IMR-90 (cell line): ENCODE measurements at regions not wholly inside any gene's neighbourhood (a gene's known extent, or its start where the extent isn't known, plus 50 kb on each side); places are given as distances from the start of the nearest gene placed in this dataset.

ENCODE experiments used
- ATAC-seq: fragments of 200-7000 bp; cut with Tn5 transposase; 2 replicates; pipeline ENCODE4 v1.9.1; 2020; ENCODE audit warnings: low read depth, mild to moderate bottlenecking, moderate library complexity
- BruUV-seq: library from RNA; stranded (reverse); fragments of 400-500 nt; replicated peaks from 2 replicates; lab custom pipeline; 2021; lab: Mats Ljungman, UMichigan
- CTCF ChIA-PET: fragments of 300-600 bp; formaldehyde crosslinking; extraction: SDS; loops from one replicate; lab custom pipeline; 2021; ENCODE audit warnings: antibody characterized with exemption; lab: Yijun Ruan, JAX
- POLR2A ChIA-PET: fragments of 300-600 bp; sonication (Branson Sonifier 250); formaldehyde crosslinking; loops from one replicate; lab custom pipeline; 2022; ENCODE audit warnings: antibody characterized with exemption; ENCODE audit not compliant: unreplicated experiment; lab: Charles Lee
- DNase-seq: peaks from one replicate; pipeline ENCODE4 v3.0.0; 2013
- H2AFZ ChIP-seq: replicated peaks from 2 replicates; pipeline ENCODE3; 2013; ENCODE audit warnings: low read length, mild to moderate bottlenecking; ENCODE audit not compliant: poor library complexity
- H2AK5ac ChIP-seq: 2 replicates; pipeline ENCODE4 v1.6.1; 2013; ENCODE audit warnings: low read depth, low read length, inconsistent platforms
- H2AK9ac ChIP-seq: replicated peaks from 2 replicates; pipeline ENCODE3; 2013; ENCODE audit warnings: mild to moderate bottlenecking, low read depth, low read length, moderate library complexity; ENCODE audit not compliant: poor library complexity
- H2BK120ac ChIP-seq: 2 replicates; pipeline ENCODE4 v1.6.1; 2013; ENCODE audit warnings: low read depth, low read length, inconsistent platforms
- H2BK15ac ChIP-seq: 3 replicates; pipeline ENCODE4 v1.6.1; 2013; ENCODE audit warnings: low read depth, low read length, inconsistent platforms
- H2BK20ac ChIP-seq: 2 replicates; pipeline ENCODE4 v1.6.1; 2013; ENCODE audit warnings: low read depth, mild to moderate bottlenecking, inconsistent platforms, low read length, moderate library complexity
- H2BK5ac ChIP-seq: 2 replicates; pipeline ENCODE4 v1.6.1; 2013; ENCODE audit warnings: mild to moderate bottlenecking, low read depth, low read length, inconsistent platforms; ENCODE audit not compliant: poor library complexity, severe bottlenecking
- H3K14ac ChIP-seq: replicated peaks from 2 replicates; pipeline ENCODE4 v1.6.1; 2013; ENCODE audit warnings: low read depth, low read length, inconsistent platforms
- H3K18ac ChIP-seq: 2 replicates; pipeline ENCODE4 v1.6.1; 2013; ENCODE audit warnings: low read depth, low read length, control low read depth
- H3K23ac ChIP-seq: 2 replicates; pipeline ENCODE4 v1.6.1; 2013; ENCODE audit warnings: low read depth, low read length, inconsistent platforms
- H3K27ac ChIP-seq: 2 replicates; pipeline ENCODE4 v1.5.1; 2013; ENCODE audit warnings: mild to moderate bottlenecking, control low read depth, low read length; ENCODE audit not compliant: insufficient read depth
- H3K27me3 ChIP-seq: 2 replicates; pipeline ENCODE4 v1.6.1; 2013; ENCODE audit warnings: low read length; ENCODE audit not compliant: control insufficient read depth, insufficient read depth
- H3K36me3 ChIP-seq: 2 replicates; pipeline ENCODE4 v1.6.1; 2013; ENCODE audit warnings: low read length, mixed read lengths; ENCODE audit not compliant: control insufficient read depth, insufficient read depth
- H3K4ac ChIP-seq: 2 replicates; pipeline ENCODE4 v1.6.1; 2013; ENCODE audit warnings: low read depth, low read length, inconsistent platforms
- H3K4me1 ChIP-seq: 2 replicates; pipeline ENCODE4 v1.6.1; 2013; ENCODE audit warnings: low read length, mixed read lengths; ENCODE audit not compliant: control insufficient read depth, insufficient read depth
- H3K4me2 ChIP-seq: 2 replicates; pipeline ENCODE4 v1.6.1; 2013; ENCODE audit warnings: low read depth, mild to moderate bottlenecking, control low read depth, low read length, moderate library complexity
- H3K4me3 ChIP-seq: 2 replicates; pipeline ENCODE4 v1.5.1; 2013; ENCODE audit warnings: low read depth, mild to moderate bottlenecking, control low read depth, low read length, moderate library complexity; ENCODE audit not compliant: insufficient read depth
- H3K56ac ChIP-seq: 2 replicates; pipeline ENCODE4 v1.6.1; 2013; ENCODE audit warnings: low read length, inconsistent platforms; ENCODE audit not compliant: insufficient read depth; ENCODE audit errors: extremely low read depth
- H3K79me1 ChIP-seq, 2 experiments: 2 replicates each; pipeline ENCODE4 v1.6.1; 2013; ENCODE audit warnings: low read length in 2 of 2, inconsistent platforms in 1 of 2, low read depth in 1 of 2
- H3K9ac ChIP-seq: 2 replicates; pipeline ENCODE4 v1.6.1; 2013; ENCODE audit warnings: low read depth, low read length, control low read depth
- H3K9me1 ChIP-seq: 2 replicates; pipeline ENCODE4 v1.6.1; 2013; ENCODE audit warnings: low read length, inconsistent platforms; ENCODE audit not compliant: insufficient read depth
- H3K9me3 ChIP-seq: 2 replicates; pipeline ENCODE4 v1.6.1; 2013; ENCODE audit warnings: low read length; ENCODE audit not compliant: control insufficient read depth, insufficient read depth
- H4K20me1 ChIP-seq: 2 replicates; pipeline ENCODE4 v1.6.1; 2013; ENCODE audit warnings: low read length, inconsistent platforms; ENCODE audit not compliant: insufficient read depth
- H4K5ac ChIP-seq: 2 replicates; pipeline ENCODE4 v1.6.1; 2013; ENCODE audit warnings: mild to moderate bottlenecking, low read depth, low read length, control low read depth
- H4K8ac ChIP-seq, 2 experiments: 2 replicates each; pipeline ENCODE4 v1.6.1; 2013; ENCODE audit warnings: low read depth in 2 of 2, low read length in 2 of 2, control low read depth in 1 of 2, inconsistent platforms in 1 of 2
- H4K91ac ChIP-seq: 2 replicates; pipeline ENCODE4 v1.6.1; 2013; ENCODE audit warnings: low read depth, low read length, inconsistent platforms; ENCODE audit not compliant: insufficient read depth
- CEBPB ChIP-seq: IDR thresholded peaks from 2 replicates; pipeline ENCODE4 v1.6.1; 2012; ENCODE audit warnings: low read depth, low read length, improper control_type of control experiment
- NFE2L2 ChIP-seq: fragments of 150-350 bp; IDR thresholded peaks from 2 replicates; pipeline ENCODE4 v1.6.1; 2016; ENCODE audit warnings: low read depth, mild to moderate bottlenecking, low read length
- POLR2A ChIP-seq: IDR thresholded peaks from 2 replicates; pipeline ENCODE4 v1.6.1; 2012; ENCODE audit warnings: mild to moderate bottlenecking, low read depth, low read length
- WGBS, 2 experiments: methylation state at CpG; one replicate each; pipeline versions ENCODE4 v1.1.5 to v1.1.7; 2013; ENCODE audit warnings: missing lambda C conversion rate in 2 of 2; ENCODE audit not compliant: insufficient read length in 1 of 2; ENCODE audit errors: extremely low coverage in 2 of 2; 5-methylcytosine and 5-hydroxymethylcytosine counted together
- dilution Hi-C: fragments of 300-500 bp; cut with HindIII; formaldehyde crosslinking; loops from one replicate; pipeline ENCODE4 v1.14.3; 2018; ENCODE audit warnings: low sequenced_read_pairs; ENCODE audit not compliant: unreplicated experiment
- in situ Hi-C: fragments of 300-500 bp; cut with MboI; formaldehyde crosslinking; loops from 3 replicates; pipeline ENCODE4 v1.14.3; 2019; ENCODE audit warnings: low sequenced_read_pairs, inconsistent platforms, mixed read lengths
- intact Hi-C: fragments of 100-400 bp; cut with micrococcal nuclease; formaldehyde crosslinking; loops from 2 replicates; pipeline ENCODE4 v1.10.0; 2022

DNA sequence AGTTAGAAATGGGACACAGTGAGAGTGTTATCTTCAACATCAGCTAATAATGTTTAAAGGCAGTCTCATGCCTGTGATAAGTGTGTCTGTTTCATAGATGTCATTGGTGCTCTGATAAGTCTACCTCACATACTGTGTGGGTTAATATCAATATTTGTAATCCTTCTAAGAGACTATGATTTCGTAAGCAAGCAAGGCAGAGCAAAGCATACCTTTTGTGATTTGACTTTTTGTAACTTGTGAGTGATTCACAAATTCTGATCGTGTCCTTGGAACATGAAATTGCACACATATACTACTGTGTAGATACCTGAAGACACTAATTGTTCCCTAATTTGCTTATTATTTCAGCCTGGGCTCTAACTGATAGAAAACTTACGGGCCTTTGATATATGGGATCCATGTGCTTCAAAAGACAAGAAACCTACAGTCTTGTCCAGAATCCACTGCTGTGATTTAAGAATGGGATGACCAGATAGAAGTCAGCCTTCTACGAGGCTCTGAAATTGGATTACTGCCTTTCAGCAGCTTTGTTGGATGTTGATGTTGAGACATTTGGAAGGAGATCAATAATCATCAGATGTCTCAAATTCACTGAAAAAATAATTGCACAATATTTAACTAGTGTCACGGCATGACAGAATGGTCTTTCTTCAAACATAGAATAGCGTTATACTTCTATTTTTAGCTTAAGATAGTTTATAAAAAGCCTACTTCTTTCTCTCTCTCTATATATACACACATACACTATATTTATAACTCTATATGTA, 63.2 kb upstream of the KLF6 start:
- peak; percentile 51 for DNase-seq
- Histone ChIP-seq H3K36me3 (no peaks in the 10 kb centered on the region), H3K4ac (peak overlapping the region; percentile 42; the same call in 1 of the 2 replicates), H2AK9ac (no peak overlapping the region), H3K4me1 (peaks cover 14% of the 10 kb centered on the region), H3K79me1 (peaks cover 5 to 19% of the 10 kb centered on the region in 2 experiments), H3K23ac (peak overlapping the region; percentile 22), H3K9me3 (no peaks in the 10 kb centered on the region), H4K91ac (0 out of 2 replicates have a peak overlapping the region, but pooled peaks have one; percentile 30), H3K9ac (no peak overlapping the region), H4K5ac (peak overlapping the region; percentile 15; the same call in 1 of the 2 replicates), H3K4me3 (no peak overlapping the region), H3K4me2 (peak overlapping the region; percentile 37; the same call in 1 of the 2 replicates), H3K18ac (peak overlapping the region; percentile 74), H2BK5ac (peak overlapping the region; percentile 79), H2BK20ac (peak overlapping the region; percentile 91), H2BK120ac (peak overlapping the region; percentile 81), H4K8ac (peak overlapping the region; percentile 26 to 29), H2BK15ac (peak overlapping the region; percentile 67; the same call in 2 of the 3 replicates), H3K27ac (no peak overlapping the region), H3K9me1 (peaks cover 14% of the 10 kb centered on the region), H3K14ac (peak overlapping the region; percentile 20), H2AK5ac (peak overlapping the region; percentile 37; the same call in 1 of the 2 replicates), H2AFZ (no peak overlapping the region), H3K27me3 (no peaks in the 10 kb centered on the region), H4K20me1 (no peaks in the 10 kb centered on the region), H3K56ac (no peak overlapping the region)
- CTCF ChIA-PET, result no interaction called here
- no peak for ATAC-seq
- no TSS peak for BruUV-seq
- dilution Hi-C loops, result no loop called here
- intact Hi-C loops, result no loop called here
- WGBS, 2 experiments, result no CpG with 5 or more reads among the region's 6 CpGs
- TF ChIP-seq POLR2A, result no peak
- TF ChIP-seq CEBPB, result peak; percentile 96
- TF ChIP-seq NFE2L2, result no peak
- in situ Hi-C loops, result no loop called here
- POLR2A ChIA-PET, result interaction anchor here (0.9 kb wide), 1 partner anchor 63 kb away, joined by 3 read pairs; the partner anchor contains the start of gene KLF6
